HepG2 (cell line): ENCODE measurements at regions not wholly inside any gene's neighbourhood (a gene's known extent, or its start where the extent isn't known, plus 50 kb on each side); places are given as distances from the start of the nearest gene placed in this dataset.

Experiments used
- FOXO1 ChIP-seq: sonication (generic); formaldehyde crosslinking; IDR thresholded peaks from 2 replicates; pipeline ENCODE4 v1.4.0; 2020; ENCODE audit warnings: missing genetic modification reagents
- FUBP1 ChIP-seq: sonication (generic); formaldehyde crosslinking; IDR thresholded peaks from 2 replicates; pipeline ENCODE4 v1.5.1; 2020; ENCODE audit warnings: missing genetic modification reagents, mild to moderate bottlenecking, borderline replicate concordance
- HOXA3 ChIP-seq: sonication (generic); formaldehyde crosslinking; IDR thresholded peaks from 2 replicates; pipeline ENCODE4 v1.5.0; 2020; ENCODE audit warnings: missing genetic modification reagents
- IRF2 ChIP-seq: IDR thresholded peaks from 2 replicates; pipeline ENCODE4 v1.6.1; 2018; ENCODE audit warnings: missing genetic modification reagents, missing compliant biosample characterization
- MXI1 ChIP-seq: IDR thresholded peaks from 3 replicates; pipeline ENCODE4 v1.6.1; 2012; ENCODE audit warnings: low read depth, low read length, inconsistent platforms, borderline replicate concordance
- NR2F2 ChIP-seq: IDR thresholded peaks from 2 replicates; pipeline ENCODE4 v1.6.1; 2012; ENCODE audit warnings: low read depth, inconsistent platforms, borderline replicate concordance
- POLR2AphosphoS5 ChIP-seq: IDR thresholded peaks from 2 replicates; pipeline ENCODE4 v1.6.1; 2012; ENCODE audit warnings: low read depth, low read length
- SALL1 ChIP-seq: sonication (generic); formaldehyde crosslinking; IDR thresholded peaks from 2 replicates; pipeline ENCODE4 v1.8.0; 2022; ENCODE audit warnings: mild to moderate bottlenecking, missing genetic modification reagents
- SP140L ChIP-seq: sonication (generic); formaldehyde crosslinking; IDR thresholded peaks from 2 replicates; pipeline ENCODE4 v1.4.0; 2020; ENCODE audit warnings: missing genetic modification reagents, borderline replicate concordance
- ZBTB20 ChIP-seq: sonication (generic); formaldehyde crosslinking; IDR thresholded peaks from 2 replicates; pipeline ENCODE4 v1.8.1; 2023; ENCODE audit warnings: missing genetic modification reagents, low read depth, mild to moderate bottlenecking, borderline replicate concordance
- ZNF253 ChIP-seq: sonication (generic); formaldehyde crosslinking; IDR thresholded peaks from 2 replicates; pipeline ENCODE4 v1.8.0; 2022; ENCODE audit warnings: mild to moderate bottlenecking, missing genetic modification reagents, borderline replicate concordance
- ZNF558 ChIP-seq: sonication (generic); formaldehyde crosslinking; IDR thresholded peaks from 2 replicates; pipeline ENCODE4 v1.9.0; 2022; ENCODE audit warnings: mild to moderate bottlenecking, missing genetic modification reagents, borderline replicate concordance
- ZNF574 ChIP-seq: sonication (generic); formaldehyde crosslinking; IDR thresholded peaks from 2 replicates; pipeline ENCODE4 v1.4.0; 2020; ENCODE audit warnings: missing genetic modification reagents
- ZNF839 ChIP-seq: sonication (generic); formaldehyde crosslinking; IDR thresholded peaks from 2 replicates; pipeline ENCODE4 v1.4.0; 2020; ENCODE audit warnings: missing genetic modification reagents, mild to moderate bottlenecking, borderline replicate concordance
- TF ChIP-seq, protein P1 (sequence below): sonication (generic); formaldehyde crosslinking; IDR thresholded peaks from 2 replicates; pipeline ENCODE4 v1.4.0; 2020; ENCODE audit warnings: missing genetic modification reagents, borderline replicate concordance
- TF ChIP-seq, protein P2 (sequence below): sonication (generic); formaldehyde crosslinking; IDR thresholded peaks from 2 replicates; pipeline ENCODE4 v1.5.0; 2020; ENCODE audit warnings: missing genetic modification reagents
- TF ChIP-seq, protein P3 (sequence below): sonication (generic); formaldehyde crosslinking; conservative IDR thresholded peaks from 2 replicates; pipeline ENCODE4 v1.8.0; 2022; ENCODE audit warnings: mild to moderate bottlenecking, moderate library complexity, missing genetic modification reagents

- TF ChIP-seq, protein P1, sequence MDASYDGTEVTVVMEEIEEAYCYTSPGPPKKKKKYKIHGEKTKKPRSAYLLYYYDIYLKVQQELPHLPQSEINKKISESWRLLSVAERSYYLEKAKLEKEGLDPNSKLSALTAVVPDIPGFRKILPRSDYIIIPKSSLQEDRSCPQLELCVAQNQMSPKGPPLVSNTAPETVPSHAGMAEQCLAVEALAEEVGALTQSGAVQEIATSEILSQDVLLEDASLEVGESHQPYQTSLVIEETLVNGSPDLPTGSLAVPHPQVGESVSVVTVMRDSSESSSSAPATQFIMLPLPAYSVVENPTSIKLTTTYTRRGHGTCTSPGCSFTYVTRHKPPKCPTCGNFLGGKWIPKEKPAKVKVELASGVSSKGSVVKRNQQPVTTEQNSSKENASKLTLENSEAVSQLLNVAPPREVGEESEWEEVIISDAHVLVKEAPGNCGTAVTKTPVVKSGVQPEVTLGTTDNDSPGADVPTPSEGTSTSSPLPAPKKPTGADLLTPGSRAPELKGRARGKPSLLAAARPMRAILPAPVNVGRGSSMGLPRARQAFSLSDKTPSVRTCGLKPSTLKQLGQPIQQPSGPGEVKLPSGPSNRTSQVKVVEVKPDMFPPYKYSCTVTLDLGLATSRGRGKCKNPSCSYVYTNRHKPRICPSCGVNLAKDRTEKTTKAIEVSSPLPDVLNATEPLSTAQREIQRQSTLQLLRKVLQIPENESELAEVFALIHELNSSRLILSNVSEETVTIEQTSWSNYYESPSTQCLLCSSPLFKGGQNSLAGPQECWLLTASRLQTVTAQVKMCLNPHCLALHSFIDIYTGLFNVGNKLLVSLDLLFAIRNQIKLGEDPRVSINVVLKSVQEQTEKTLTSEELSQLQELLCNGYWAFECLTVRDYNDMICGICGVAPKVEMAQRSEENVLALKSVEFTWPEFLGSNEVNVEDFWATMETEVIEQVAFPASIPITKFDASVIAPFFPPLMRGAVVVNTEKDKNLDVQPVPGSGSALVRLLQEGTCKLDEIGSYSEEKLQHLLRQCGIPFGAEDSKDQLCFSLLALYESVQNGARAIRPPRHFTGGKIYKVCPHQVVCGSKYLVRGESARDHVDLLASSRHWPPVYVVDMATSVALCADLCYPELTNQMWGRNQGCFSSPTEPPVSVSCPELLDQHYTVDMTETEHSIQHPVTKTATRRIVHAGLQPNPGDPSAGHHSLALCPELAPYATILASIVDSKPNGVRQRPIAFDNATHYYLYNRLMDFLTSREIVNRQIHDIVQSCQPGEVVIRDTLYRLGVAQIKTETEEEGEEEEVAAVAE = no peak
- TF ChIP-seq, protein P2, sequence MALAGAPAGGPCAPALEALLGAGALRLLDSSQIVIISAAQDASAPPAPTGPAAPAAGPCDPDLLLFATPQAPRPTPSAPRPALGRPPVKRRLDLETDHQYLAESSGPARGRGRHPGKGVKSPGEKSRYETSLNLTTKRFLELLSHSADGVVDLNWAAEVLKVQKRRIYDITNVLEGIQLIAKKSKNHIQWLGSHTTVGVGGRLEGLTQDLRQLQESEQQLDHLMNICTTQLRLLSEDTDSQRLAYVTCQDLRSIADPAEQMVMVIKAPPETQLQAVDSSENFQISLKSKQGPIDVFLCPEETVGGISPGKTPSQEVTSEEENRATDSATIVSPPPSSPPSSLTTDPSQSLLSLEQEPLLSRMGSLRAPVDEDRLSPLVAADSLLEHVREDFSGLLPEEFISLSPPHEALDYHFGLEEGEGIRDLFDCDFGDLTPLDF (CRISPR knock-in tag) = no peak
- TF ChIP-seq, protein P3, sequence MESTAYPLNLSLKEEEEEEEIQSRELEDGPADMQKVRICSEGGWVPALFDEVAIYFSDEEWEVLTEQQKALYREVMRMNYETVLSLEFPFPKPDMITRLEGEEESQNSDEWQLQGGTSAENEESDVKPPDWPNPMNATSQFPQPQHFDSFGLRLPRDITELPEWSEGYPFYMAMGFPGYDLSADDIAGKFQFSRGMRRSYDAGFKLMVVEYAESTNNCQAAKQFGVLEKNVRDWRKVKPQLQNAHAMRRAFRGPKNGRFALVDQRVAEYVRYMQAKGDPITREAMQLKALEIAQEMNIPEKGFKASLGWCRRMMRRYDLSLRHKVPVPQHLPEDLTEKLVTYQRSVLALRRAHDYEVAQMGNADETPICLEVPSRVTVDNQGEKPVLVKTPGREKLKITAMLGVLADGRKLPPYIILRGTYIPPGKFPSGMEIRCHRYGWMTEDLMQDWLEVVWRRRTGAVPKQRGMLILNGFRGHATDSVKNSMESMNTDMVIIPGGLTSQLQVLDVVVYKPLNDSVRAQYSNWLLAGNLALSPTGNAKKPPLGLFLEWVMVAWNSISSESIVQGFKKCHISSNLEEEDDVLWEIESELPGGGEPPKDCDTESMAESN (CRISPR knock-in tag) = no peak
- no peak for TF ChIP-seq POLR2AphosphoS5
- TF ChIP-seq IRF2 (CRISPR knock-in tag) = 0 out of 2 replicates have a peak, but pooled peaks have one; percentile 34
- TF ChIP-seq HOXA3 (CRISPR knock-in tag) = no peak
- no peak for TF ChIP-seq MXI1
- no peak for TF ChIP-seq ZNF574 (CRISPR knock-in tag)
- no peak for TF ChIP-seq ZNF558 (CRISPR knock-in tag)
- no peak for TF ChIP-seq FUBP1 (CRISPR knock-in tag)
- no peak for TF ChIP-seq ZNF253 (CRISPR knock-in tag)
- TF ChIP-seq NR2F2 = no peak
- no peak for TF ChIP-seq ZBTB20 (CRISPR knock-in tag)
- TF ChIP-seq FOXO1 (CRISPR knock-in tag) = 0 out of 2 replicates have a peak, but pooled peaks have one; percentile 48
- TF ChIP-seq SALL1 (CRISPR knock-in tag) = no peak
- TF ChIP-seq SP140L = no peak
- TF ChIP-seq ZNF839 (CRISPR knock-in tag) = no peak
Observed at GRCh38 chr12:38124247-38125012, 192.1 kb upstream of the ALG10B start (continued).
